NB4 (cell line): ENCODE measurements at regions not wholly inside any gene's neighbourhood (a gene's known extent, or its start where the extent isn't known, plus 50 kb on each side); places are given as distances from the start of the nearest gene placed in this dataset.

Experiments
- DNase-seq: peaks from one replicate; pipeline ENCODE4 v3.0.0; 2010; ENCODE audit warnings: low read depth
- H3K4me3 ChIP-seq: one replicate; pipeline ENCODE4 v1.5.1; 2011; ENCODE audit warnings: mild to moderate bottlenecking, low read depth, low read length, moderate library complexity
- CTCF ChIP-seq: IDR thresholded peaks from one replicate; pipeline ENCODE4 v1.5.1; 2012; ENCODE audit warnings: low read depth, low read length
- MYC ChIP-seq: IDR thresholded peaks from 2 replicates; pipeline ENCODE4 v1.6.1; 2011; ENCODE audit warnings: low read depth, low read length
- POLR2A ChIP-seq: IDR thresholded peaks from 2 replicates; pipeline ENCODE4 v1.6.1; 2011; ENCODE audit warnings: mild to moderate bottlenecking; ENCODE audit not compliant: insufficient read length; ENCODE audit errors: extremely low read depth
- TF ChIP-seq, protein P1 (sequence below): IDR thresholded peaks from 2 replicates; pipeline ENCODE4 v1.6.1; 2011; ENCODE audit warnings: low read depth, low read length

- TF ChIP-seq, protein P1, sequence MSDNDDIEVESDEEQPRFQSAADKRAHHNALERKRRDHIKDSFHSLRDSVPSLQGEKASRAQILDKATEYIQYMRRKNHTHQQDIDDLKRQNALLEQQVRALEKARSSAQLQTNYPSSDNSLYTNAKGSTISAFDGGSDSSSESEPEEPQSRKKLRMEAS, result no peak
- no peak for TF ChIP-seq CTCF
- no peak for TF ChIP-seq POLR2A
- no peak for TF ChIP-seq MYC
- DNase-seq, result no peak
- H3K4me3 ChIP-seq, result no peak overlapping the region
Observed at GRCh38 chr5:96236831-96237230, 196.2 kb downstream of the PCSK1 start.

DNA sequence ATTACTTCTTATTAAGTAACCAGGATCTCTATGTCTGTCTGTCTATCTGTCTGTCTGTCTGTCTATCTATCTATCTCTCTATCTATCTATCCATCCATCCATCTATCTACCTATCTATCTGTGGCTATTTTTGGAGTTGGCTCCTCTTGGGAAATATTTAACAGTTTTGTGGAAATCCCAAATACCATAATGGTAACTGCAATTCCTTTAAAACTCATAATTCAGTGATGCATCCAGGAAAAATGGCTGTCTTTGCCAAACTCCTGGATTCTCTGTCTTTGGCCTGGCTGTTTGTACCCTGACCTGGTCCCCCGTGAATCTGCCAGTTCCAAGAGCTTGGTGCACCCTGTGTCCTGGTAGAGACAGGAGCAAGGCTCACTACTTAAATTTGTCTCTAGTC lies 197.0 kb downstream of the PCSK1 start:
- no peak overlapping the region for H3K4me3 ChIP-seq
- TF ChIP-seq CTCF, result no peak
- TF ChIP-seq MYC, result no peak
- TF ChIP-seq, protein P1, result no peak
- no peak for TF ChIP-seq POLR2A
- no peak for DNase-seq

- no peak overlapping the region for H3K4me3 ChIP-seq
- TF ChIP-seq, protein P1, result no peak
- no peak for TF ChIP-seq CTCF
- TF ChIP-seq POLR2A, result no peak
- no peak for TF ChIP-seq MYC
- DNase-seq, result no peak
Observed at GRCh38 chr5:96235008-96235910, 197.8 kb downstream of the PCSK1 start.

- TF ChIP-seq POLR2A (no peak), MYC (no peak), CTCF (no peak)
- TF ChIP-seq, protein P1, result no peak
- no peak overlapping the region for H3K4me3 ChIP-seq
- no peak for DNase-seq
Observed at GRCh38 chr5:96232602-96233001, 200.4 kb downstream of the PCSK1 start.

DNA sequence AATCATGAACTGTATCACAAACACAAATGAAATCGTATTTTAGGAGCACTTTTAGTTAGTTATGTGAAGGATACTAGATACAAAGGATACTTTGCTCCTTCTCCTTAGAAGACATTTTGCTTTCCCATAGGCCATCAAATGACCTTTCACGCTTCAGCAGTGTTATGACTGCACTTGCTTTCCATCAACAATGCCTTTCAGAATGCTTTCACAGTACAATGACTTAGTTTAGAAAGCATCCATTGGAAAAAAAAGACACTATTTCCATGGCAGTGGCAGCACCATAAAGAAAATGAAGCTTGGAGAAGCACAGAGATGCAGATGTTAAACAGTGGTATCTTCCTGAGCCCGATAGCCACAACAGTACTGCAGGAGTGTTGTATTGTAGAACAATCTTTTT lies 203.9 kb downstream of the PCSK1 start:
- DNase-seq, result no peak
- H3K4me3 ChIP-seq, result no peak overlapping the region
- TF ChIP-seq POLR2A (no peak), MYC (no peak), CTCF (no peak)
- TF ChIP-seq, protein P1, result no peak
